T-cell (primary cell): ENCODE measurements at regions not wholly inside any gene's neighbourhood (a gene's known extent, or its start where the extent isn't known, plus 50 kb on each side); places are given as distances from the start of the nearest gene placed in this dataset.

Source experiments
- ATAC-seq, 4 experiments: fragments of 200-7000 bp in 3 of 4; fragments of 150-1000 bp in 1 of 4; cut with Tn5 transposase; replicated peaks in 1 of 4; 1 replicate in 3 of 4; 2 replicates in 1 of 4; pipeline ENCODE4 v1.10.0; 2021; ENCODE audit warnings: moderate library complexity in 3 of 4, mild to moderate bottlenecking in 2 of 4, moderate number of reproducible peaks in 1 of 4
- CTCF ChIA-PET, 2 donors: fragments of 300-600 bp; sonication (Branson Sonifier 250); formaldehyde crosslinking; loops; one replicate each; lab custom pipeline; 2022; ENCODE audit warnings: antibody characterized with exemption in 2 of 2; lab: Charles Lee
- POLR2A ChIA-PET, 2 donors: fragments of 300-600 bp; sonication (Branson Sonifier 250); formaldehyde crosslinking; loops; one replicate each; lab custom pipeline; 2022; ENCODE audit warnings: antibody characterized with exemption in 2 of 2; lab: Charles Lee
- DNase-seq, 35 experiments: peaks; one replicate each; pipeline versions ENCODE4 v3.0.0 to v3.0.0-alpha.2; 2013 to 2023
- H3K27ac ChIP-seq: one replicate; pipeline ENCODE4 v1.5.1; 2013; ENCODE audit warnings: low read length
- H3K27me3 ChIP-seq, 2 experiments: replicated peaks in 1 of 2; 1 replicate in 1 of 2; 2 replicates in 1 of 2; pipeline versions ENCODE4 v1.6.1 to v1.7.0; 2013; ENCODE audit warnings: low read length in 1 of 2, mixed read lengths in 1 of 2; ENCODE audit not compliant: control insufficient read depth in 2 of 2, insufficient read depth in 2 of 2; ENCODE audit errors: extremely low read depth in 1 of 2
- H3K36me3 ChIP-seq, 2 donors: 1 replicate in 1 of 2; 2 replicates in 1 of 2; pipeline versions ENCODE4 v1.6.1 to v1.7.0; 2013; ENCODE audit warnings: low read length in 1 of 2; ENCODE audit not compliant: control insufficient read depth in 2 of 2, insufficient read depth in 1 of 2; ENCODE audit errors: extremely low read depth in 1 of 2
- H3K4me1 ChIP-seq, 2 experiments: 1 replicate in 1 of 2; 2 replicates in 1 of 2; pipeline versions ENCODE4 v1.6.1 to v1.7.0; 2013; ENCODE audit warnings: low read length in 2 of 2, mixed read lengths in 1 of 2; ENCODE audit not compliant: insufficient read depth in 2 of 2, control insufficient read depth in 1 of 2; ENCODE audit errors: extremely low read depth in 1 of 2
- H3K4me3 ChIP-seq, 2 donors: 1 replicate in 1 of 2; 2 replicates in 1 of 2; pipeline versions ENCODE4 v1.5.1 to v1.7.0; 2013; ENCODE audit warnings: mild to moderate bottlenecking in 2 of 2, low read length in 1 of 2, moderate library complexity in 1 of 2; ENCODE audit not compliant: control insufficient read depth in 1 of 2; ENCODE audit errors: extremely low read depth in 1 of 2
- H3K9me3 ChIP-seq: 2 replicates; pipeline ENCODE4 v1.7.0; 2013
- H3K27ac Mint-ChIP-seq, 2 donors: one replicate each; pipeline ENCODE4 v1.8.0; 2020 to 2021; ENCODE audit warnings: mild to moderate bottlenecking in 2 of 2, mixed read lengths in 2 of 2
- H3K27me3 Mint-ChIP-seq, 2 donors: one replicate each; pipeline ENCODE4 v1.8.0; 2021 to 2022; ENCODE audit warnings: mixed read lengths in 2 of 2
- H3K36me3 Mint-ChIP-seq: one replicate; pipeline ENCODE4 v1.8.0; 2021; ENCODE audit warnings: mixed read lengths
- H3K4me1 Mint-ChIP-seq, 3 donors: one replicate each; pipeline ENCODE4 v1.8.0; 2020 to 2022; ENCODE audit warnings: mixed read lengths in 3 of 3, mild to moderate bottlenecking in 1 of 3
- H3K4me3 Mint-ChIP-seq, 3 donors: one replicate each; pipeline ENCODE4 v1.8.0; 2020 to 2022; ENCODE audit warnings: mild to moderate bottlenecking in 3 of 3, mixed read lengths in 3 of 3, moderate library complexity in 3 of 3
- H3K9me3 Mint-ChIP-seq, 3 donors: one replicate each; pipeline ENCODE4 v1.8.0; 2020 to 2022; ENCODE audit warnings: mixed read lengths in 3 of 3
- WGBS: methylation state at CpG from one replicate; pipeline ENCODE4 v1.1.5; 2013; ENCODE audit warnings: missing lambda C conversion rate; ENCODE audit not compliant: insufficient coverage; 5-methylcytosine and 5-hydroxymethylcytosine counted together

DNA sequence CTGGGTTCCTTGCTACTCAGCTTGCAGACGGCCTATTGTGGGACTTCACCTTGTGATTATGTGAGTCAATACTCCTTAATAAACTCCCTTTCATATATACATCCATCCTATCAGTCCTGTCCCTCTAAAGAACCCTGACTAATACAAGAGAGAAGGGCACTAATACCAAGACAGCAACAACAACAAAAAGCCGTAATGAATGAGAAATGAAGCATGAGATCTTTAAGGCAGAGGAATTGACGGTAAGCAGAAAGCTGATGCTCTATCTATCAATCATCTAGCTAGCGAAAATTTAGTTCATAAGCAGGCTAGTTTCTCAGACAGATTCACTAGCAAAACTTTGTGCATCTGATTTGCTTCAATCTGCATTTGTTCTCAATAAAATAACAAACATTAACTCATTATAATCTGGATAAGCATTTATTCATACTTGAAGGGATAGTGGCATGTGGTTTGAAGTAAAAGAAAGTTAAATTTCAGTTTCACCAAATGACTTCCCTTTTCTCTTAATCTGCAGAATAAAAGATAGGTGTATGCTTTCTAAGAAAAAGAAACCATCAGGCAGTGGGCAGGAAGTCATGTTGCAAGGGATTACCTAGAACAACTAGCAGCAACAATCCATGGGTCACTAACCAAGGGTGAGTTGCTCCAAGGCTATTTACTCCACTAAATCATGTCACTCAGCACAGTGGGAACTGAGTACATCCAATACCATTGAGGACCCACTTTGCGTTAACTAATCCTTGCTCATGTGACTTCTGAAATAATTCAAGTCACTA lies 376.5 kb downstream of the TMEM182 start:
- POLR2A ChIA-PET = no interaction called here
- ATAC-seq = no peak
- Mint-ChIP-seq H3K27ac (no peak overlapping the region), H3K4me3 (no peak overlapping the region), H3K36me3 (no peaks in the 10 kb centered on the region), H3K27me3 (no peaks in the 10 kb centered on the region), H3K9me3 (peaks cover 10 to 14% (median 11%) of the 10 kb centered on the region in 3 donors), H3K4me1 (no peaks in the 10 kb centered on the region)
- CTCF ChIA-PET = no interaction called here
- no peaks in the 10 kb centered on the region for H3K4me1 ChIP-seq
- H3K36me3 ChIP-seq = no peaks in the 10 kb centered on the region
- no peak for DNase-seq
- no CpG with 5 or more reads among the region's 5 CpGs for WGBS
- H3K27ac ChIP-seq = no peak overlapping the region
- H3K4me3 ChIP-seq = no peak overlapping the region
- H3K9me3 ChIP-seq = no peaks in the 10 kb centered on the region
- H3K27me3 ChIP-seq = no peaks in the 10 kb centered on the region

DNA sequence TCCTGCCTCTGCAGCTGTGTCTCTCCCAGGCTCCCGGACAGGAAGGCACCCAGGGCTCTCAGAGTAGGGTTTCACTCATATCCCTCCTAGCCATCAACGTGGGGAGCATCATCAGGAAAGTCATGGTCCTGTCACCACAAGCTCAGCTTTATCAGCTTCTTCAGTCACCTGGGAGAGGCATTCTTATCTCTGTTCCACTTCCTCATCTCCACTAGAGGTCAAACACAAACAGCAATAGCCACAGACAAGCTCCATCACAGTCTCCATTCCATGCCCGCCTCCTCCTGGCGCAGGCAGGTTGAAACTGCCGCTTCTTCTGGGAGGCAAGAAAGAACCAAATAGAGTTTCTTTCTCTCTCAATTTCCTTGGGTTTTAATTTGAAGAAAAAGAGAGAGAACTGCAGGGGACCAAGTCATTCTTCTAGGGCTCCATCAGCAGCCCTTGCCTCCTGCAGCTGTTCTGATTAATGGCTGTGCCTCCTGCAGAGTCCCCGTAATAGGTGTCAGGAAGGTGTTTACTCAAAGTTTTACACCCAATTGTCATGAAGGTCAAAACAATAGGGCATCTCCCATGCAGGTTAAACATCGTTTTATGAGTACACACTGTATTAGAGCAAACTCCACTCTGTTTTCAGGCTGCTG lies 377.9 kb downstream of the TMEM182 start:
- H3K27me3 Mint-ChIP-seq = no peaks in the 10 kb centered on the region
- no peak for ATAC-seq

DNA sequence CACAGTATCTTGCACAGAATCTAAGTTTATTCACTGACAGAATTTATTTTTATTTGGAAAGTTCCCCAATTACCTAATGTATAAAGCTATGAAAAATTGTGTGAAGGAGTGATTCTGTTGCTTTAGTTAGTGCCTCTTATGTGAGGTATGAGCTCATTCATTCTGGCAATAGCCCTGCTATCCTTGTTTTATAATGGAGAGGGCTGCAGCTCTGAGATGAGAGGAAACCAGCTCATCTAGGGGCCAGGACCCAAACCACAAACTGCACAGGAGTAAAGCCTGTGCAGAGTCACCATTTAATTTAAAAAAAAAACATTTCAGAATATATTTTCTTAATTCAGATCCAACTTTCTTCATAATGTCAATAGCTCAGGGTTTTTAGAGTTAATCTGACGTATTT lies 383.0 kb downstream of the TMEM182 start:
- Histone ChIP-seq H3K9me3 (no peaks in the 10 kb centered on the region), H3K4me3 (no peak overlapping the region), H3K27ac (no peak overlapping the region), H3K36me3 (no peaks in the 10 kb centered on the region), H3K27me3 (no peaks in the 10 kb centered on the region), H3K4me1 (no peaks in the 10 kb centered on the region)
- Mint-ChIP-seq H3K27me3 (no peaks in the 10 kb centered on the region), H3K9me3 (peaks cover 0 to 10% (median 6%) of the 10 kb centered on the region in 3 donors), H3K4me1 (no peaks in the 10 kb centered on the region), H3K36me3 (no peaks in the 10 kb centered on the region), H3K4me3 (no peak overlapping the region), H3K27ac (no peak overlapping the region)
- DNase-seq (no peak), ATAC-seq (no peak)
- ChIA-PET POLR2A (no interaction called here), CTCF (no interaction called here)
- WGBS = 64% methylated on average over 1 of the region's 1 CpG

More for the DNA sequence above, 377.9 kb downstream of the TMEM182 start:
- Mint-ChIP-seq H3K9me3 (peaks cover 10 to 14% (median 11%) of the 10 kb centered on the region in 3 donors), H3K4me3 (no peak overlapping the region), H3K27ac (no peak overlapping the region), H3K4me1 (no peaks in the 10 kb centered on the region), H3K36me3 (no peaks in the 10 kb centered on the region)
- POLR2A ChIA-PET = no interaction called here
- no peak overlapping the region for H3K27ac ChIP-seq
- no peak overlapping the region for H3K4me3 ChIP-seq
- no peaks in the 10 kb centered on the region for H3K9me3 ChIP-seq
- no peaks in the 10 kb centered on the region for H3K36me3 ChIP-seq
- 38% methylated on average over 3 of the region's 7 CpGs for WGBS
- H3K4me1 ChIP-seq = no peaks in the 10 kb centered on the region
- CTCF ChIA-PET = no interaction called here
- no peaks in the 10 kb centered on the region for H3K27me3 ChIP-seq
- no peak for DNase-seq

DNA sequence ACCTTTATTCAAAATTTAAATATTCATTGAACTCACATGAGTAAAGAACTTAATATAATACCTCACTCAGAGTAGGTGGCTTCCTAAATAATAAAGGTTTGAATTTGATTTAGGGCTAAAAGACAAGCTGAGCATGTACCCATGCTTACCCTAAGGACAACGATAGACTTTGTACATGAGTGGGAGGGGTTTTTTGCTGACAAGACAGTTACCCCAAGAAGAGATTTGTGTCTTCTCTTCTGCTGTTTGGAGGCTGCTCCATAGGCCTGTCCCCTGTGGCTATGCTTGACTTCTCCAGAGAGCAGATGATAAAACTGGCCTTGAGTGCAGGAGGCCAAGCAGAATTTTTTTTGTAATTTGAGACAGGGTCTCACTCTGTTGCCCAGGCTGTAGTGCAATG lies 383.9 kb downstream of the TMEM182 start:
- Histone ChIP-seq H3K4me3 (no peak overlapping the region), H3K27me3 (no peaks in the 10 kb centered on the region), H3K27ac (no peak overlapping the region), H3K9me3 (no peaks in the 10 kb centered on the region), H3K4me1 (no peaks in the 10 kb centered on the region), H3K36me3 (no peaks in the 10 kb centered on the region)
- POLR2A ChIA-PET = no interaction called here
- no peak overlapping the region for H3K27ac Mint-ChIP-seq
- no peaks in the 10 kb centered on the region for H3K36me3 Mint-ChIP-seq
- WGBS = no CpG with 5 or more reads among the region's 1 CpG
- CTCF ChIA-PET = no interaction called here
- ATAC-seq (no peak), DNase-seq (no peak)
- H3K4me1 Mint-ChIP-seq = no peaks in the 10 kb centered on the region
- H3K4me3 Mint-ChIP-seq = no peak overlapping the region
- H3K9me3 Mint-ChIP-seq = peaks cover under 1 to 10% (median 6%) of the 10 kb centered on the region in 3 donors
- no peaks in the 10 kb centered on the region for H3K27me3 Mint-ChIP-seq

DNA sequence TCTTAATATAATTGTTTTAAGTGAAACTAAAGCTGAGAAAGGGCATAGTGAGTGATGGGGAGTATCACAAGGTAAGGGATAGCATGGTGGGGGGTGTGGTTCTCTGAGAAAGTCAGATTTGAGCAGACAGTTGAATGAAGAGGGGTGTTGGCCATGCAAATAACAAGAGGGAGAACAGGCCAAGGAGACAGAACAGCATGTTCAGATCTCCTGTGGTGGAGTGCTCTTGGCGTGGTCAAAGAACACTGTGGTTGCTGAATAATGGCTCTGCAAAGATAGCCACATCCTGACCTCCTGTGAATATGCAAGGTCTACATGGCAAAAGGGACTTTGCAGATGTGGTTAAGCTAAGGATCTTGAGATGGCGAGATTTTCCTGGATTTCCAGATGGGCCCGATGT lies 389.2 kb downstream of the TMEM182 start:
- no peaks in the 10 kb centered on the region for H3K36me3 ChIP-seq
- WGBS = 85% methylated on average over 3 of the region's 3 CpGs
- H3K27ac ChIP-seq = no peak overlapping the region
- H3K9me3 ChIP-seq = no peaks in the 10 kb centered on the region
- H3K4me1 ChIP-seq = no peaks in the 10 kb centered on the region
- Mint-ChIP-seq H3K9me3 (peaks cover 0 to 9% (median 8%) of the 10 kb centered on the region in 3 donors), H3K4me3 (no peak overlapping the region), H3K27ac (no peak overlapping the region), H3K4me1 (no peaks in the 10 kb centered on the region), H3K36me3 (no peaks in the 10 kb centered on the region), H3K27me3 (no peaks in the 10 kb centered on the region)
- ATAC-seq (no peak), DNase-seq (no peak)
- ChIA-PET POLR2A (no interaction called here), CTCF (no interaction called here)
- H3K27me3 ChIP-seq = no peaks in the 10 kb centered on the region
- no peak overlapping the region for H3K4me3 ChIP-seq

DNA sequence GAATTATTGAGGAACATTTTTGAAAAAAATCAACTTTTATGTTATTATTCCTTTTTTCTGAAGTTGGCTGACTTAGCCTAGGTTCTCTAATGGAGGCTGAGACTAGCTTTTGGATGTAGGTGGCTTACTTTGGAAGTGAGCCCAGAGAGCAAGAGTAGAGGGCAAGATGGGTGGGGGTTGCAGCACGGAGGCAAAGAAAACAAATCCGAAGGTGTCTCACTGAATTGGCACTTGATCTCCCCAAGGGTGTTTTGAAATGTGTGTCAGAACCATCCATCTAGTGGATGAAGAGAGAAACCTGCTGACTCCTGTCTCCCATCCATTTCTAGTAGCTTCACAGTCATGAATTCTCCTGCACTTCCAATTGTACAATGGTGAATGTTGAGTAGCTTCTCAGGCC lies 390.7 kb downstream of the TMEM182 start:
- no peak for ATAC-seq
- no CpG with 5 or more reads among the region's 2 CpGs for WGBS
- Mint-ChIP-seq H3K27ac (no peak overlapping the region), H3K4me3 (no peak overlapping the region), H3K9me3 (peaks cover 0 to 9% (median 8%) of the 10 kb centered on the region in 3 donors), H3K27me3 (no peaks in the 10 kb centered on the region), H3K36me3 (no peaks in the 10 kb centered on the region), H3K4me1 (no peaks in the 10 kb centered on the region)
- no peaks in the 10 kb centered on the region for H3K4me1 ChIP-seq
- no peak overlapping the region for H3K27ac ChIP-seq
- no peak overlapping the region for H3K4me3 ChIP-seq
- no peaks in the 10 kb centered on the region for H3K9me3 ChIP-seq
- CTCF ChIA-PET = no interaction called here
- POLR2A ChIA-PET = no interaction called here
- DNase-seq = no peak
- no peaks in the 10 kb centered on the region for H3K36me3 ChIP-seq
- H3K27me3 ChIP-seq = no peaks in the 10 kb centered on the region
